Activated CD8-positive, alpha-beta memory T cell treated with anti-CD3 and anti-CD28 coated beads for 36 hours (primary cell): ENCODE measurements at regions not wholly inside any gene's neighbourhood (a gene's known extent, or its start where the extent isn't known, plus 50 kb on each side); places are given as distances from the start of the nearest gene placed in this dataset.
"Not testable (repeated sequence)": the region's sequence is repeated elsewhere in the genome, so short reads cannot be mapped to it uniquely, and the experiment has no call there.

Experiments used
- CTCF ChIA-PET: fragments of 350-600 bp; sonication (Branson Sonifier 250); formaldehyde crosslinking; loops from one replicate; lab custom pipeline; 2021; ENCODE audit warnings: antibody characterized with exemption; lab: Charles Lee
- POLR2A ChIA-PET: fragments of 350-600 bp; sonication (Branson Sonifier 250); formaldehyde crosslinking; loops from one replicate; lab custom pipeline; 2021; ENCODE audit warnings: antibody characterized with exemption; lab: Charles Lee

DNA sequence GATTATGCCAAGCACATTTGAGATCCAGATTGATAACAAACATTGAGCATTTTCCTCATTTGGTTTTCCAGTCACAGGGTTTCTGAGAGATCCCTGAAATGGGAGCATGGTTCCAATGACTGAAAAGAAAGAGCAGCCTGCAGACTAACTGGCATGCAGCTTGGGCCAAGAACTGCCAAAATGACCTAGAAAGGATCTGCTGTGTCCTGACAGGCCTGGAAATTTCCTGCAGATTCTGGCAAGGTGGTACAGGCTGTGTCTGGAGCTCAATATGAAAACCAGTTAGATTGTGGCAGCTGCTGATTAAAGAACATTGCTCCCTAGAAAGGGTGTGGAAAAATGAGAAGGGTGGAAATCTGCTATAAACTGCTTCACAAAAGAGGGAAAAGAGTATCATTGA lies 417.3 kb downstream of the IPO8 start:
- ChIA-PET CTCF (no interaction called here), POLR2A (no interaction called here)

DNA sequence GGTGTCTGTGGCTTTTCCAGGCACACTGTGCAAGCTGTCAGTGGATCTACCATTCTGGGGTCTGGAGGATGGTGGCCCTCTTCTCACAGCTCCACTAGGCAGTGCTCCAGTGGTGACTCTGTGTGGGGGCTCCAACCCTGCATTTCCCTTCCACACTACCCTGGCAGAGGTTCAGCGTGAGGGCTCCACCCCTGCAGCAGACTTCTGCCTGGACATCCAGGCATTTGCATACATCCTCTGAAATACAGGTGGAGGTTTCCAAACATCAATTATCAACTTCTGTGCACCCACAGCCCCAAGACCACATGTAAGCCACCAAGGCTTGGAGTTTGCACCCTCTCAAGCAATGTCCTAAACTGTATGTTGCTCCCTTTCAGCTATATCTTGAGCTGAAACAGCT lies 423.2 kb downstream of the IPO8 start:
- CTCF ChIA-PET, POLR2A ChIA-PET: not testable (repeated sequence)

DNA sequence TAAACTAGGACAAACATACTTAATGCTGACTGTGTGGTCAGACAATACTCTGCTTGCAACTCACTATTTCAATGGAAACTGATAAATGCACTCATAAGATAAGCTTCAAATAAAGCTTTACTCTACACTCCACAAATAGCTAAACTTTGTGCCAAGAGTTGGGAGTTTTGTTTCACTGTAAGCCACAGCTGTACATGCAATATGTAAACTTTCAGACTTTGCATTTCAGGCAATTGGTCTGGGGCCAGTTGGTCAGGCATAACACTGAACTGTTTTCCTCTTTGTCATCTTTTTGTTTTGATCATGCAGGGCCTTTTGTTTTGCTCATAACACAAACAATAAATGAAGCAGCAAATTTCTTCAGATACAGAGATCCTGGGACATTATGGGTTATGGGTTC lies 426.2 kb downstream of the IPO8 start:
- CTCF ChIA-PET = no interaction called here
- POLR2A ChIA-PET = no interaction called here

DNA sequence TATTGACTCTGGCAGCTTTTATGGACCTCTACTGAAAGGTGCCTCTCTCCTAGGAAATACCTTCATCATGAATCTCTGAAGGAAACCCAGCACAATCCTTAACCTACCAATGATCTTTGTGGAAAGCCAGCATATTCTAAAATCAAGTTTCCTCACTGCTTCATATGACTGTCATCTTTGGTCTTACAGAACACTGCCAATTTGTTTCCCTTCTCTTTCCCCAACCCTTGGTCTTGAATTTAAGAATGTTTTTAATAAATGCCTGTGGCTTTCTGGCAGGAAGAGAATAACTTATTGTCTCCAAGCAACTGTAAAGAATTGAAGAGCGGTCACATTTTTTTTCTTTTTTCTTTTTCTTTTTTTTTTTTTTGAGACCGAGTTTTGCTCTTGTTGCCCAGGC lies 427.6 kb downstream of the IPO8 start:
- ChIA-PET CTCF (no interaction called here), POLR2A (no interaction called here)

DNA sequence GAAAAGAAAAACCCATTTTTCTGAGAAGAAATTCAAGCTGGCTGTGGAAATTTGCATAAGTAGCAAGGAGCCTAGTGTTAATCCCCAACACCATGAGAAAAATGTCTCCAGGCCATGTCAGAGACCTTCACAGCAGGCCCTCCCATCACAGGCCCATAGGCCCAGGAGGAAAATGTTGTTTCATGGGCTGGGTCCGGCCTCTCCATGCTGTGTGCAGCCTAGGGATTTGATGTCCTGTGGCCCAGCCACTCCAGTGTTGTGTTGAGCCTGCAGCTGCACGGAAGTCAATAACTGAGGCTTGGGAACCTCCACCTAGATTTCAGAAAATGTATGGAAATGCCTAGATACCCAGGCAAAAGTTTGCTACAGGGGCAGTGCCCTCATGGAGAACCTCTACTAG lies 432.2 kb downstream of the IPO8 start:
- ChIA-PET CTCF (no interaction called here), POLR2A (no interaction called here)

DNA sequence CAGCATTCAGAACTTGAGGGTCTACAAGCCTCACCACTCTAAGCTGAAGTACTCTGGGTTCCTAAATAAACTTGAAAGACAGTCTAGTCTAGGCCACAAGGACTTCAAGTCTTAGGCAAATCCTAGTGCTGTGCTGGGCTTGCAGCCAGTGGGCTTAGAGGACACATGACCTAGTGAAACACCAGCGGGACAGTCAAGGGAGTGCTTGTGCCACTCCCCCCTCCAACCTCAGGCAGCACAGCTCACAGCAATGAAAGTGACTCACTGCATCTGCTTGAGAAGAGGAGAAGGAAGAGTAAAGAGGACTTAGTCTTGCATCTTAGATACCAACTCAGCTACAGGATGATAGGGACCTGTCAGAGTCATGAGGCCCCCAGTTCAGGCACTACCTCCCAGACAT lies 438.1 kb downstream of the IPO8 start:
- POLR2A ChIA-PET = interaction anchor here (0.7 kb wide), 1 partner anchor 651 kb away, joined by 3 read pairs; no protein-coding TSS in a partner anchor
- CTCF ChIA-PET = no interaction called here

DNA sequence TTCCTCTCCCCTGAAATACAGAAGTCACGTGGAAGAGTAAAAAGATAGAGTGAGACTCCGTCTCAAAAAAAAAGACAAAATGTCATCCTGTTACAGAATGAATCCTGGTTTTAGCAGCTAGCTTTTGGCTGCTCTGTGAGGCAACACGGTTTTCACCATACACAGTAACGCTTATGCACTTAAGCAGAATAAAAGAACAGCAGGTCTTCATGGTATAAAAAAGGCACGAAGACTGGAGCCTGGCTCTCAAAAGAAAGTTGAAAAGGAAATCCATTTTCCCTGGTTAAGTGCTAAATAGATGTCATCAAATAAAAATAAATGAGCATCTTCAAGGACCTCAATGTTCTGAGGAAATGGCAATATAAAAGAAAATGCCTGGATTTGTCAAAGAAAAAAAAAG lies 444.1 kb downstream of the IPO8 start:
- POLR2A ChIA-PET = no interaction called here
- CTCF ChIA-PET = no interaction called here

DNA sequence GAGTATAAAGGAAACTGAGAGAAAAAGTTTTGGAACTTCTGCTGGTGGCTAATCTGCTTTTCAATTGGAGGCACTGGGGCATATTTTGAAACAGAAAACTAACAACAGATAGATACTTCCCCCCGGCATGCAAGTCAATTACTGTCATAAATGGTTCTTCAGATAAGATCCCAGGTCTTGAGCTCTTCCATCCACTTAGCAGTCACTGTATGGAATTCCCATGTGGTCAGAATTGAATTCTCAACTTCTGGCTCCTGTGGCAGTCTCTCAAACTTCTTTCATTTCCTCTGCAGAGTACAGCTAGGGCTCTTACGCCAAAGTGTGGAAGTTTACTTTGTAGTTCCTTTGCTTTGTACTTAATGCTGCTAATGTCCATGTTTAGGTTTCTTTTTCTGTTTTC lies 452.2 kb downstream of the IPO8 start:
- ChIA-PET CTCF (no interaction called here), POLR2A (no interaction called here)

DNA sequence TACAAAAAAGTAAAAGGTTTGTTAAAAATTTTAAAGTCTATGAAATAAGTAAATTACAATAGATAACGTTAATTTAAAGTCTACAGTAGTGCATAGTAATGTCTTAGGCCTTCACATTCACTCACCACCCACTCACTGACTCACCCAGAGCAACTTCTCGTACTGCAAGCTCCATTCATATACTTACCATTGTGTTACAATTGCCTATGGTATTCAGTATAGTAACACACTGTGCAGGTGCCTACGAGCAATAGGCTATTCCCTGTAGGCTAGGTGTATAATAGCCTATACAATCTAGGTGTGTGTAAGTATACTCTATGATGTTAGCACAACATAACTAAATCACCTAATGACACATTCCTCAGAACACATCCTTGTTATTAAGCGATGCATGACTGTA lies 435.3 kb upstream of the TMTC1 start:
- ChIA-PET CTCF (no interaction called here), POLR2A (no interaction called here)

DNA sequence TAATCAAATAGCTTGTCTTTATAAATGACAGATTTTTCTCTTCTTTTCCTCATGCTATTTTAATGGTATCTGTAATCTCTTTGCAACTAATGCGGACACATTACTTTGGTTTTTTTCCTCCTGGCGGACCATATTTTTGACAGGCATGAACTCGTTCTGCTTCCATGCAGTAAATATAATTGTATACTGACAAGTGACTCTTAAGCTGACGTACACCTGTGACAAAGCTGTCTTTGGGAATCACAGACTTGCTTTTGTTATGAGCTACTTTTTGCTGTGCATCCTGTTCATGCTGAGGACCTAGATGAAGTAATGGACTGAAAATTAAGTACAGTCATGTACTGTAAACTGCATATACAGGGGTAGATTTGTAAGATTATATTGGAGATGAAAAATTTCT lies 434.3 kb upstream of the TMTC1 start:
- POLR2A ChIA-PET = no interaction called here
- CTCF ChIA-PET = no interaction called here

DNA sequence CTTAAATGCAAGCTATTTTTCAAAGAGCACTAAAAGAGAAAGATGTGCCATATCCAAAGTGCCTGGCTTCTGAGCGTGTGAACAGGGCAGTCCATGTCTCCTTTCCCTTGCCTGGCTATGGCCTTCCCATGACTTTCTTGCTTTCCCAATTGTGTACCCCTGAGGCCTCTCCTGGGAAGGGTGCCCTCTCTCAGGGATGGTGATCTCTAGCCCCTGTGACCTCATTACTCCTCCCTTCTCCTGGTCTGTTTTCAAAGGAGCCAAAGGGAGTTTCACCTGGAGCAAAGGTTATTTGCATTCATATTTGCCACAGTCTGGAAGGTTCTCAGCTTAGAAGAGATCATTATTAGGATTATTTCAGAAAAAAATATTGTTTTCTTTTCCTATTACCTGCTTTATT lies 429.4 kb upstream of the TMTC1 start:
- ChIA-PET CTCF (no interaction called here), POLR2A (no interaction called here)

DNA sequence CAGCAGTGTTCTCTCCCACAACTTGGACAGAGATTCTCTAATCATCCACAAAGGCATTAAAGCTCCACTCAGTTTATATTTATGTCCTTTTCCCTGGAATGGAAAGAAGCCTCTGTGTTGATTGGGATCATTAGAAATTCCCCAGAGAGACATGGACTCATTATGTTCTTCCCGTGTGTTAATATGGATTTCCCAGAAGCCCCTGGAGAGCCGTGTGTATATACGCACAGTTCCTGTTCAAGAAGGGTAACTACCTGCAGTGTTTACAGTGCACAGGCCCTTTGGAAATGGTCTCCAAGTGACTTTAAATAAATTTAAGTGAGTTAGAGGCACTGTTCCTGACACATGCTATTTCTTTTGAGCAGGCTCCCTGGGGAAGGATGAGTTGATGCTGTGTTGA lies 428.0 kb upstream of the TMTC1 start:
- ChIA-PET POLR2A (no interaction called here), CTCF (no interaction called here)

DNA sequence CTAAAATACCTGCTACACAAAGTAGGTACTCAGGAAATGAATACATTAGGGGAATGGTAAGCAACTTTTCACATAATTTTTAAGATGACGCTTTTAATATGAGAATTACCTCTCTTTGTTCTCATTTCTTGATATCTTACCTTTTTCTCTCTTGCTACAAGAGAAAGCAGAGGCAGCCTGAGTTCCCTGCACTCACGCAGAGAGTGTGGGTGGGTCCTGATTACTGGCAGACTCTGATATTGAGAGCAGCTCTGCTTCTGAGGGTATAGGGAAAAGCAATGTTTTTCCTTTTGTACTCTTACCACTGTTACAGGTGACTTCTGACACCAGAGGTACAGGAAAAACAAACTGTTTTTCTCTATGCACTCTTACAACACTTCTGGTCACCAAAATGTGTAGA lies 420.2 kb upstream of the TMTC1 start:
- ChIA-PET CTCF (no interaction called here), POLR2A (no interaction called here)

DNA sequence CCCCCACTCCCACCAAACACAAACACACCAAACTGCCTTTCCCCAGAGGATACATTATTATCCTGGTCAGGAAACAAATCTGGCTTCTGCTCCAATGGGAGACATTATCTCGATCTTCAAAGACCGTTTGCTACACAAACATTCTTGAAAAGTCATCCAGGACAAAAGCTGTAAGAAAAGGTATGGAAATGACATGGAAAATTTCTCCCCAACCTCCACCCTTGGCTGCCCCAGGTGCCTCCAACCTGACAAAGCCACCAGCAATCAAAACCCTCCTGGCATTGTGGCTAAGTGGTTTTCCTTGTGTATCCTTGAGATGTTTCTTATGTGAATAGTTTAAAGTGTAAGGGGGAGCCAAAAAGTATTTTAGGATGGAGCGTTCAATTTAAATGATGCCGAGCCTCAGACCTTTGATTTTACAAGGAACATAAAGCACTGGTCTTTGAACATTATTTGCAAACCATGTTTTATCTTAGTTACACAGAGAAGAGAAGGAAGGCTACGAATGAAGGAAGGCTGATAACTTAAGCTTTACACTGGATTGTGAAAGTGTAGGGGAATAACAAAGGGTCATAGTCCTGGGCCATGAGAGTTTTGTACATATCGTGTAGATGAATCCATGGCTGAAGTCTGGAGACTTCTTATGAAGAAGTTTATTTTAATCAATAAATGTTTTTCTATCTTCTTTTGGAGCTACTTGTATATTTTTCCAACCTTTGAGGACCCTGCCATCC lies 418.9 kb upstream of the TMTC1 start:
- POLR2A ChIA-PET = no interaction called here

DNA sequence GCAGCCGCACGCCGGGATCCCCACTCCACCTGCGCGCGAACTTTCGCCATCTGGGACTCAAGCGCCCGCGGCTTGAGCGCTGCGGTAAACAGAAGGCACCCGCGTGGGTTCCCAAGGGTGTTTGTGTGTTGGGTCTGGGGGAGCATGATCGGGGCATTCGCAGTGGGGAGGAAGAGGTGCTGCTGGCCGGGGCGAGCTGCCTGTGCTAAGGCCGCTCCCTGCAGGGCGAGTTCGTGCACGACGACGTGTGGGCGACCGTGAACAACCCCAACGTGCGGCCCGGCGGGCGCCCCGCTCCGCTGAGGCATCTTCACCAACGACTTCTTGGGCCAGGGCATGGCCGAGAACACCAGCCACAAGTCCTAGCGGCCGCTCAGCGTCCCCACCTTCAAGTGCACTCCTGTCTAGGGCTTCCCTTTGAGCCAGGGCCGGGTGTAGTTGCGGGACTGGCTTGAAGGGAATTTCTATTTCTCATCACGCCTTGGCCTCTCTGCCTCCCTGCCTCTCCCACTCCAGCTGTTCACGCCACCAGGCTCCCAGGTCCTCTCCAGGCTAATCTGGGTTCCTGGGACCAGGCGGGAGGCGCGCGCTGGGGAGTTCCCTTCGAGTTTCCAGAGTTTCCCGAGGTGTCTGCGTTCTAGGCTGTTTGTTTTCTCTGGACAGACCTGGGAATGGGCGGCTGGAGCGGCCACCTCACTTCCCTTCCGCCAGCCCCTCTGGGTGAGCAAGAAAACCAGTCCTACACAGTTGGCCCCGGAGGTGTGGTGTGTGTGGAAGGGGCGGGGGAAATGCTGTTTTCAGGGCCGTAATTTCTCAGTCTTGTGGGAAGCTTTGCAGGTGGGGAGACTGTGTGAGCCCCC lies 417.8 kb upstream of the TMTC1 start:
- ChIA-PET POLR2A (no interaction called here), CTCF (no interaction called here)

More for the DNA sequence above, 418.9 kb upstream of the TMTC1 start:
- CTCF ChIA-PET = no interaction called here

DNA sequence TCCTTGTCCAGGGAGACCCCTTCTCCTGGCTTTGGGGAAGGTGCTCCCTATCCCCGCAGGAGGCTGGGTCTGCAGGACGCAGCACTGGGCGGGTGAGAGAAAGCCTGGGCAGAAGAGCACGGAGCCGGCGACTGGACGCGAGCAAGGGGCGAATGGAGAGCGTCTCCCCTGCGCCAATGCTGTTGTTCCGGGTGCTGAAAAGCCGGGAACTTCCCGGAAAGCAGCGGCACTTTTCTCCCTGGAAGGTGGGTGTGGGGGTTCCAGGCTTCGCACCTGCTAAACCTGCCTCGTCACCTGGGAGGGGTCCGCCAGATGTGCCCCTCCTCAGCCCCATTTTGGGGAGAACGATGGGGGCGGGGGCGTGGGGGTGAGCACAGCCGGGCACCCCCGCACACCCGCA lies 417.1 kb upstream of the TMTC1 start:
- ChIA-PET CTCF (no interaction called here), POLR2A (no interaction called here)

DNA sequence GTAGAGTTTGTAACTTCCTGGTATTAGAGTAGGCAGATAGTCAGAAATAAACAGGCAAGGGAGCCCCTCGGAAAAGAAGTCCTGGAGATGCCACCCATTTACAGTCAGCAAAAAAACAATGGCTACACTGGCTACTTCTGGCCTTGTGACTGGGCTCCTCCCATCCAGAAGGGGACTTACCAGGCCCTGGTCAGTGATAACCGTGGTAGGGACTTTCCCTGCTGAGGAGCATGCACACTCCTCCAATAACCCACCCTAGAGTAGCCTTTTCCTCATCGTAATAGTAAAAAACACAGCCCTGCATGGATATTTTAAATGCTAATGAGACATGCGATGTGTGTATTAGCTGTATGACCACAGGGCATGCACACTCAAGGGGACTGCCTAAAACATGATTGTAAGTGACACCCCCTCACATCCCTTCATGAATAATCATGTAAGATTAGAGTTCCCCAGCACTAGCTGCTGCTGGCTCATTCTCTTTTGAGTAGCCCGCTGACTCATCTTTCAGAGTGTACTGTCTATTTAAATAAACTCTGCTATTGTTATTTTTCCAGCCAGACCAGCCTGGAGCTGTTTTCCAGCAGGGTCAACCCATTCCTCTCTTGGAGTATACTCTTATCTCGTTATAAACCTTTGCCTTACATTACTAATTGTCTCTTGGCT lies 413.8 kb upstream of the TMTC1 start:
- ChIA-PET CTCF (no interaction called here), POLR2A (no interaction called here)

DNA sequence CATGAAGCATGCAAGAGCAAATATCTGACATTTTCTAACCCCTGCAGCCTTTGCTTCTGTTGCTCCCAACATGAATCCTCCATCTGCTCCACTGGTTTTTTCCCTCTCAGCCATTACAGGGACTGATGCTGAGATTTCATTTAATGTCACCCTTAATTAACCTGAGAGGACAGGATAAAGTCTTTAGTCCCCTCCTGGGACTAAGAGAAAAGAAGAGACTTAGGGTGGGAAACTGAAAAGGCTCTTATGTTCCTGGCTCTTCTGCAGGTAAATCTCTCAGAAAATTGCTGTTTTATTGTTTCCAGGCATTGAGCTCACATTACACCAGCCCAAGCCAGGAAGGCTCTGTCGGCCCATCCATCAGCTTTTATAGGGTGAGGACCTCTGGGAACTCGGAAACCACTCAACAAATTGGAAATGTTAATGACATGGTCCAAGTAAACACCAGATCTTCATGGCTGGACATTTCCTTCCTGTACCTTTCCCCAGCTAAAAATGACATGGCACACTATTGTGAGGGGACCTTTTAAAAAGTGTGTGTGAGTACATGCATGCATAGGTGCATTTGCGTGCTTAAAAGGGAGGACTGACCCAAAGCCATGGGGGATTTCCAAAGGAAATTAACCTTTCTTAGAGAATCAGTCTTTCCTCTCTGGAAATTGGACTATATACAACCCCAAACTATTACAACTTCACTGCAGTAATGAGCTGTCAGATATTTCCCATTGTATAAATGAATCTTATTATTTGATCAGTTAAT lies 408.1 kb upstream of the TMTC1 start:
- POLR2A ChIA-PET = no interaction called here
- CTCF ChIA-PET = interaction anchor here (0.5 kb wide), 1 partner anchor 359 kb away, joined by 3 read pairs; no protein-coding TSS in a partner anchor

DNA sequence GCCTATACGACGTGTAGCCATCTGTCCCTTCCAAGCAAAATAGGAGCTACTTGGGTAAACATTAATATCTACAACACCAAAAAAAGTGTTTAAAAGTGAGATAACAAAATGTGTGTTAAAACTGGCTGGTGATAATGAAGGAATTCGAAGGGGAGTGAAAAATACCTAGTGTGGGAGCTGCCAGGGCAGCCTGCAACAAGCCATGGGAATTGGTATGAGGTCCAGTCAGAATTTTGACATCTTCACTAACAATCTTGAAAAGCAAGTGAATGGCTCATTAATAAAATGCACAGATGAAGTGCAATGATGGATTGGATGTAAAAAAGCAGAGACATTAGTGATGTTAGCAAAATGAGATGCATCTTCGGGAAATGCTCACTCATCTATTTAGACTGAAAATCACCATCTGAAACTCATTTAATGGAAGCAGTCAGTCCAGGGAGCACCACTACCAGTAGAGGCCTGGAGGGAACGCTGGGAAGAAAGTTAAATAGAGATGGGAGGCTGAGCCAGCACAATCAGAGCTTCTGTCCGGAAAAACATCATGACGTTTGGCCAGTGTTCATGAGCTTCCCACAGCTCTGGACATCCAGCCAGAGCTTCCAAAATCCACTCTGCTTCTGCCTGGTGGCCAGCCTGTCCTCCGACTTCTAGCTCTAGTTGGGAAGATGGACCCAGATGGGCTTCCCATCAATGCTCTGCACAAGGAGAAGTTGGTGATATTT lies 405.0 kb upstream of the TMTC1 start:
- ChIA-PET POLR2A (no interaction called here), CTCF (no interaction called here)
